Fibroblast of the aortic adventitia (primary cell): ENCODE measurements at regions not wholly inside any gene's neighbourhood (a gene's known extent, or its start where the extent isn't known, plus 50 kb on each side); places are given as distances from the start of the nearest gene placed in this dataset.

Experiments
- DNase-seq: peaks from one replicate; pipeline ENCODE4 v3.0.0-alpha.2; 2010; ENCODE audit warnings: low read depth
- H3K4me3 ChIP-seq: 2 replicates; pipeline ENCODE4 v1.5.1; 2011; ENCODE audit warnings: low read depth, mild to moderate bottlenecking, control low read depth, low read length, moderate library complexity
- CTCF ChIP-seq: IDR thresholded peaks from 2 replicates; pipeline ENCODE4 v1.5.1; 2011; ENCODE audit warnings: mild to moderate bottlenecking, low read length, control low read depth, inconsistent platforms; ENCODE audit not compliant: insufficient read depth

- no peak for DNase-seq
- no peak overlapping the region for H3K4me3 ChIP-seq
- TF ChIP-seq CTCF = no peak
Measured at GRCh38 chr20:7330850-7331249, 563.4 kb downstream of the BMP2 start.

- TF ChIP-seq CTCF = no peak
- DNase-seq = no peak
- H3K4me3 ChIP-seq = no peak overlapping the region
Measured at GRCh38 chr20:7332169-7332568, 564.7 kb downstream of the BMP2 start.

DNA sequence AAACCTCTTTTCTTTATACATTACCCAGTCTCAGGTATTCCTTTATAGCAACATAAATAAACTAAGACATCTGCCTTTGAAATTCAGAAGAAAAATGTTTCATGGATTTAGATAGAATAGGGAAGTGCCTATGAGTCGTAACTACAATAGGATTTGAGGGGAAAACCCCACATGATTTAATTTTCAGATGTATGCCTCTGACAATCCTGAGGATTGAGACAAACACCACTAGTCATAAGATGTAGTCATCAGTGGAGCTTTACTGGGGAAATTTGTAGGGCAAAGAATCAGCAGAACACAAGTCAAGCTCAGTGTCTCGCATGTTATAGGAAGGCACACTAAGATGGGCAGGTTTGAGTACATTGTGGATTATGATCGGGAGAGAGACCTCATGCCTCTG, 566.4 kb downstream of the BMP2 start:
- no peak for TF ChIP-seq CTCF
- no peak overlapping the region for H3K4me3 ChIP-seq
- DNase-seq = peak; percentile 11

DNA sequence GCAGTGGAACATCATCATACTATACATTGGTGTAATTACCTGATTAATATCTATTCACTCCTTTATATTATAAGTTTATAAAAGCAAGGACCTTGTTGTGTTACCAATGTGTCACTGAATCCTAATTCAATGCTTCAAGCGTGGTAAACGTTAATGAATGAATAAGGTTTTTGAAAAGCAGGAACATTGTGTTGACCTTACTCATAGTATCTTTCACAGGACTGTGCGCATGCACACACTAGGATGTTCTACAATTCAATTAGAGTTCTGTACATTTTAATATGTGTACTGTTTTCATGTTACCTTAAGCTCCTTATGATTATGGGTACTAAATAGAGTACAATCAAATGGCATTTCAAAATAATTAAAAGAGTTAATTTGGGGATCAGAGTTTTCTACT, 578.5 kb downstream of the BMP2 start:
- H3K4me3 ChIP-seq = no peak overlapping the region
- TF ChIP-seq CTCF = no peak
- no peak for DNase-seq

DNA sequence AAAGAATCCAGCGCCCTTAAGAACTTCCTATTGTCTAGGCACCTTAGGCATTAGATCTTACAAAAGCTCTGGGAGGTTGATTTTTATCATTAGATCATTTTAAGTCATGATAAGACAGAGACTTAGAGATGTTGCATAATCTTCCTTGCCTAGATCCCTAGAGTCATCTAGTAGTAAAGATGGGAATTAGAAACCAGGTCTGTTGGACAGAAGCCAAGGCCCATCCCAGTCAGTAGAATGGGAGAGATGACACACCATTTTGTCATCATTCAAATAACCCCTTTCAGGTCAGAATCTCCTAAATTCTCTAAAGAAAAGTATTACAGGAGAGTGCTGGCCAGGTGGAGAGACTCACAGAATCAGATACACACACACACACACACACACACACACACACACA, 579.1 kb downstream of the BMP2 start:
- no peak overlapping the region for H3K4me3 ChIP-seq
- TF ChIP-seq CTCF = no peak
- DNase-seq = peak; percentile 15

- DNase-seq = no peak
- no peak overlapping the region for H3K4me3 ChIP-seq
- no peak for TF ChIP-seq CTCF
Measured at GRCh38 chr20:7347409-7347808, 579.9 kb downstream of the BMP2 start.

GRCh38 chr20:7348253-7348652, 580.8 kb downstream of the BMP2 start:
- TF ChIP-seq CTCF = no peak
- DNase-seq = peak; percentile 31
- no peak overlapping the region for H3K4me3 ChIP-seq
